Ovary (tissue), 3 donors: ENCODE measurements at regions not wholly inside any gene's neighbourhood (a gene's known extent, or its start where the extent isn't known, plus 50 kb on each side); places are given as distances from the start of the nearest gene placed in this dataset.

ENCODE experiments used
- CTCF ChIP-seq, 3 donors: fragments of 450-650 bp in 2 of 3; fragments of 200-600 bp in 1 of 3; IDR thresholded peaks; one replicate each; pipeline versions ENCODE4 v1.5.1 to v1.8.0; 2016 to 2022; ENCODE audit warnings: antibody characterized with exemption in 3 of 3, mild to moderate bottlenecking in 1 of 3
- POLR2A ChIP-seq: fragments of 450-650 bp; IDR thresholded peaks from one replicate; pipeline ENCODE4 v1.6.1; 2017; ENCODE audit warnings: antibody characterized with exemption, mild to moderate bottlenecking, moderate library complexity
- donor health status: DM: no; HTN: no; CAD: no.

GRCh38 chr6:90387826-90388225, 91.2 kb upstream of the BACH2 start:
- TF ChIP-seq CTCF (IDR thresholded peaks at IDR 0.05), result no peak
- TF ChIP-seq POLR2A, result no peak
